ENCODE measurements at regions not wholly inside any gene's neighbourhood (a gene's known extent, or its start where the extent isn't known, plus 50 kb on each side); places are given as distances from the start of the nearest gene placed in this dataset.

DNA sequence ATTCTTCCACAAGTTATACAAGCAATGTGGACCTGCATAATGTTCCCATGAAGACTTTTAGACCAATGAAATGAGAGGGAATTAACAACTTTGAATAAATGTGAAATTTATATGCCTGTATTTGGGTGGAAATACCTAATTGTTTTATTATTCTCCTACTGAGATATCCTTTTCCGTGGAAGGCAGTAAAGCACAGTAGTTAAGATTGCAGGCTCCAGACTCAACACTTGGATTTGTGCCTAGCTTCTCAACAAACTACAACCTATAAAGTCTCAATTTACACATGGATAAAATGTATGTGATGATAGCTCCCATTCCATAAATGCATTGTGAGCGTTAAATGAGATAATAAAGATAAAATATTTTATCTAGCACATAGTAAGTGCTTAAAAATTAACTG, 857.8 kb downstream of the CENPC start:
- no peak for DNase-seq
- TF ChIP-seq, protein P1, sequence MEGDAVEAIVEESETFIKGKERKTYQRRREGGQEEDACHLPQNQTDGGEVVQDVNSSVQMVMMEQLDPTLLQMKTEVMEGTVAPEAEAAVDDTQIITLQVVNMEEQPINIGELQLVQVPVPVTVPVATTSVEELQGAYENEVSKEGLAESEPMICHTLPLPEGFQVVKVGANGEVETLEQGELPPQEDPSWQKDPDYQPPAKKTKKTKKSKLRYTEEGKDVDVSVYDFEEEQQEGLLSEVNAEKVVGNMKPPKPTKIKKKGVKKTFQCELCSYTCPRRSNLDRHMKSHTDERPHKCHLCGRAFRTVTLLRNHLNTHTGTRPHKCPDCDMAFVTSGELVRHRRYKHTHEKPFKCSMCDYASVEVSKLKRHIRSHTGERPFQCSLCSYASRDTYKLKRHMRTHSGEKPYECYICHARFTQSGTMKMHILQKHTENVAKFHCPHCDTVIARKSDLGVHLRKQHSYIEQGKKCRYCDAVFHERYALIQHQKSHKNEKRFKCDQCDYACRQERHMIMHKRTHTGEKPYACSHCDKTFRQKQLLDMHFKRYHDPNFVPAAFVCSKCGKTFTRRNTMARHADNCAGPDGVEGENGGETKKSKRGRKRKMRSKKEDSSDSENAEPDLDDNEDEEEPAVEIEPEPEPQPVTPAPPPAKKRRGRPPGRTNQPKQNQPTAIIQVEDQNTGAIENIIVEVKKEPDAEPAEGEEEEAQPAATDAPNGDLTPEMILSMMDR (IDR thresholded peaks at IDR 0.05; ENCODE audit: low read depth, low read length): no peak
- Histone ChIP-seq H3K27me3 (no peaks in the 10 kb centered on the region), H3K36me3 (no peaks in the 10 kb centered on the region), H3K9me3 (no peaks in the 10 kb centered on the region), H3K4me1 (no peaks in the 10 kb centered on the region), H3K4me3 (ENCODE audit: low read depth, low read length) (no peak overlapping the region)

DNA sequence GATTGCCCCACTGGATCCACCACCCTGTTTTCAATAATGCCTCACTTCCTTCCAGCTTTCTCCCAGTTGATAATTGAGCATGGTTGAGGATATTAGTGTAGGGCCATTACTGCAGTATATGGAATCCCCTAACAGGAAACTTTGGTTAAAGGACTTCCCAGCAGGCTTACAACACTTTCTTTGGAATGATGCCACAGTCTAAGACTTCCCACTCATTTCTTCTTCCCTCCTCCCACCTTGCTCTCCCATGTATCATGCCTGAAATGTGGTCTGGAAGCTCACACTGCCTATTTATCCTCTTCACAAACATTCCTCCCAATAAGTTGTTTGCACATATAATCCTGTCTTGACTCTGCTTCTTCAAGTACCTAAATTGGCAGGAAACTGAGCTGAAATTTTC, 863.3 kb downstream of the CENPC start:
- Histone ChIP-seq H3K4me1 (no peaks in the 10 kb centered on the region), H3K9me3 (no peaks in the 10 kb centered on the region), H3K27me3 (no peaks in the 10 kb centered on the region), H3K36me3 (no peaks in the 10 kb centered on the region), H3K4me3 (ENCODE audit: low read depth, low read length) (no peak overlapping the region)
- no peak for DNase-seq
- TF ChIP-seq, protein P1 (IDR thresholded peaks at IDR 0.05; ENCODE audit: low read depth, low read length): no peak

DNA sequence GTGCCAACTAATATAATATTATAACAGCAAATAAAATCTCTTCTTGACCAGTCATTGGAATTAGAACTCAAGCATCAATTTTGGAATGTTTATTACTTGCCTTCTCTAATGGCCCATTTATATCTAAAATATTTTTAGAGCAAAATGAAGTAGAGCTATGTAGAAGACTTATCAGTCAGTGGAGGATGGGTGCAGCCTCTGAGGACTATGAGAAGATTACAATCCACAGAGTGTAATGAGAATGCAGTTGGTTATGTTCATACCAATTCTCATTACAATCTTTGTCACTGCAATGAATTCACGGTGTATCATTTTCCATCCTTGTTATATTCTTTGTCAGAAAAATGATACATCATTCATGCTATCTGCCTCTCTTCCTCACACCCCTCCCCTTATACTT, 878.1 kb downstream of the CENPC start:
- Histone ChIP-seq H3K4me3 (ENCODE audit: low read depth, low read length) (no peak overlapping the region), H3K9me3 (no peaks in the 10 kb centered on the region), H3K4me1 (no peaks in the 10 kb centered on the region), H3K36me3 (no peaks in the 10 kb centered on the region), H3K27me3 (no peaks in the 10 kb centered on the region)
- TF ChIP-seq, protein P1 (IDR thresholded peaks at IDR 0.05; ENCODE audit: low read depth, low read length): no peak
- DNase-seq: no peak

DNA sequence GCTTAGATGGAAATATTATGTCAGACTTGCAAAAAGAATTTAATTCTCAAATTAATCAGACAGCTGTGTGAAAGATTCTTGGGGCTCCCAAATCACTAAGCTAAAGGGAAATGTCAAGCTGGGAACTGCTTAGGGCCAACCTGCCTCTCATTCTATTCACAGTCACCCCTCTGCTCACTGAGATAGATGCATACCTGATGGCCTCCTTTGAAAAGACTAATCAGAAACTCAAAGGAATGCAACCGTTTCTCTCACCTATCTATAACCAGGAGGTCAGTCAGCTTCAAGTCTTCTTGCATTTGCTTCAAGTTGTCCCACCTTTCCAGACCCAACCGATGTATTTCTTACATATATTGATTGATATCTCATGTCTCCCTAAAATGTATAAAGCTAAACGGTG, 882.7 kb downstream of the CENPC start:
- Histone ChIP-seq H3K9me3 (no peaks in the 10 kb centered on the region), H3K36me3 (no peaks in the 10 kb centered on the region), H3K4me1 (no peaks in the 10 kb centered on the region), H3K4me3 (ENCODE audit: low read depth, low read length) (no peak overlapping the region), H3K27me3 (no peaks in the 10 kb centered on the region)
- no peak for DNase-seq
- TF ChIP-seq, protein P1 (IDR thresholded peaks at IDR 0.05; ENCODE audit: low read depth, low read length): no peak

DNA sequence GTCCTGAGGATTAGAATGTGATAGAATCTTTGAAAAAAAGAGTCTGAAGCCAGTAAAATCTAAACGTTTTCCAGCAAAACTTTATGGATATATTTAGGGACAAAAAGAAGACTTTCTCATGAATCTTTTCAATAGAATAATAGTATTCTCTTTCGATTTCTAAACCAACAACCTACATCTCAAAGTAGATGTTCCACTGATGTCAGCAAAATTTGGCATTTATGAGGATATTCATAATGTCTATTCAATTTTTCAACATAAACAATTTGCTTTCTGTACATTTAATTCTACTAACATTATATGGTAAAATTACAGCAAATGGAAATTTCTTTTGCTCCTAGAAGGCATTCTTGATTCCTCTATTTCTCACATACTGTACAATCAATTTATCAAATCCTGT, 886.5 kb downstream of the CENPC start:
- DNase-seq: no peak
- no peaks in the 10 kb centered on the region for H3K9me3 ChIP-seq
- no peaks in the 10 kb centered on the region for H3K36me3 ChIP-seq
- H3K4me1 ChIP-seq: no peaks in the 10 kb centered on the region
- H3K4me3 ChIP-seq (ENCODE audit: low read depth, low read length): no peak overlapping the region
- TF ChIP-seq, protein P1 (IDR thresholded peaks at IDR 0.05; ENCODE audit: low read depth, low read length): no peak
- no peaks in the 10 kb centered on the region for H3K27me3 ChIP-seq

DNA sequence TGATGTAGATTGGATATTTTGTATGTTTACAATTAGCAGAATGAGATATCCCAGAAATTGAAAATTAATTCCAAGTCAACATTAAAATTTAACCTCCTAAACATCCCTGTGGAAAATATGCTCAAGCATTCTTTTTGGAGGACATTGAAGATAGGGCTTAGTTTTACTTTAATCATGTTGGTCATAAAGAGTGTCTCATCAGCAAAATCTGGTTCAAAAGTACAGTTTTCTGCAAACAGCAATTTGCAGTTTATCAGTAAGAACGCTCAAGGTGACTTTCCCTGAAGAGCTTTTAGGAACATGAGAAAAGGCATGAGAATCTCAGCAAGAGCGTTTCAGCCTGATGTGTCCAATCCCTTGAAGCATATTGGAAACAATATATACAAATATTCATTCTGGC, 889.8 kb downstream of the CENPC start:
- TF ChIP-seq, protein P1 (IDR thresholded peaks at IDR 0.05; ENCODE audit: low read depth, low read length): no peak
- H3K9me3 ChIP-seq: no peaks in the 10 kb centered on the region

More for the DNA sequence above, 889.8 kb downstream of the CENPC start:
- no peak overlapping the region for H3K4me3 ChIP-seq (ENCODE audit: low read depth, low read length)
- no peaks in the 10 kb centered on the region for H3K36me3 ChIP-seq
- no peak for DNase-seq
- H3K27me3 ChIP-seq: no peaks in the 10 kb centered on the region
- H3K4me1 ChIP-seq: no peaks in the 10 kb centered on the region

All from BE2C (cell line).